OCI-LY7 (cell line): ENCODE measurements at regions not wholly inside any gene's neighbourhood (a gene's known extent, or its start where the extent isn't known, plus 50 kb on each side); places are given as distances from the start of the nearest gene placed in this dataset.

Source experiments
- BruUV-seq: library from RNA; stranded (reverse); fragments of 400-500 nt; replicated peaks from 2 replicates; lab custom pipeline; 2021; lab: Mats Ljungman, UMichigan
- CTCF ChIA-PET: fragments of 300-600 bp; sonication (Branson Sonifier 250); formaldehyde crosslinking; loops from one replicate; lab custom pipeline; 2022; ENCODE audit warnings: antibody characterized with exemption; ENCODE audit not compliant: unreplicated experiment; lab: Charles Lee
- POLR2A ChIA-PET: fragments of 300-600 bp; sonication (Branson Sonifier 250); formaldehyde crosslinking; loops from one replicate; lab custom pipeline; 2022; ENCODE audit warnings: antibody characterized with exemption; lab: Charles Lee
- DNase-seq: peaks from one replicate; pipeline ENCODE4 v3.0.0-alpha.2; 2015; ENCODE audit warnings: low spot score
- H2AFZ ChIP-seq: fragments of 200-600 bp; sonication (generic), shearing (Covaris generic); 2 replicates; pipeline ENCODE4 v1.6.1; 2014; ENCODE audit warnings: mild to moderate bottlenecking, antibody characterized with exemption, low read length, moderate library complexity
- H3K27ac ChIP-seq: fragments of 200-600 bp; sonication (generic); 2 replicates; pipeline ENCODE4 v1.5.1; 2014; ENCODE audit warnings: mixed run types, low read depth, mild to moderate bottlenecking, moderate library complexity, low read length, inconsistent platforms; ENCODE audit not compliant: poor library complexity, severe bottlenecking
- H3K36me3 ChIP-seq: fragments of 200-600 bp; sonication (generic); 2 replicates; pipeline ENCODE4 v1.6.1; 2014; ENCODE audit warnings: mild to moderate bottlenecking, antibody characterized with exemption, low read length, moderate library complexity, mixed read lengths; ENCODE audit not compliant: insufficient read depth
- H3K4me1 ChIP-seq: fragments of 200-600 bp; sonication (generic); 2 replicates; pipeline ENCODE4 v1.5.1; 2014; ENCODE audit warnings: mild to moderate bottlenecking, low read length; ENCODE audit not compliant: insufficient read depth, poor library complexity, severe bottlenecking
- H3K4me2 ChIP-seq: fragments of 200-600 bp; sonication (generic); 2 replicates; pipeline ENCODE4 v1.6.1; 2014; ENCODE audit warnings: mild to moderate bottlenecking, low read length
- H3K4me3 ChIP-seq: fragments of 200-600 bp; sonication (generic); 2 replicates; pipeline ENCODE4 v1.5.1; 2014; ENCODE audit warnings: mild to moderate bottlenecking, low read depth, low read length; ENCODE audit not compliant: poor library complexity, severe bottlenecking
- H3K79me2 ChIP-seq: fragments of 200-600 bp; sonication (generic); 2 replicates; pipeline ENCODE4 v1.6.1; 2016; ENCODE audit warnings: low read depth, mild to moderate bottlenecking, low read length, moderate library complexity, mixed read lengths; ENCODE audit not compliant: insufficient read depth
- H3K9me2 ChIP-seq: fragments of 200-600 bp; sonication (generic); 2 replicates; pipeline ENCODE4 v1.6.1; 2016; ENCODE audit warnings: mild to moderate bottlenecking, low read length, mixed read lengths; ENCODE audit not compliant: insufficient read depth
- H3K9me3 ChIP-seq: fragments of 200-600 bp; sonication (generic); 2 replicates; pipeline ENCODE4 v1.6.1; 2014; ENCODE audit warnings: mild to moderate bottlenecking, mixed run types, low read length, mixed read lengths
- H4K20me1 ChIP-seq: fragments of 200-600 bp; sonication (generic); 2 replicates; pipeline ENCODE4 v1.6.1; 2014; ENCODE audit warnings: mild to moderate bottlenecking, antibody characterized with exemption, low read length, moderate library complexity, mixed read lengths; ENCODE audit not compliant: insufficient read depth
- EZH2phosphoT487 ChIP-seq: fragments of 200-600 bp; sonication (generic); IDR thresholded peaks from 2 replicates; pipeline ENCODE4 v1.6.1; 2018; ENCODE audit warnings: low read depth, borderline replicate concordance, mild to moderate bottlenecking, mixed run types, antibody characterized with exemption, low read length, moderate library complexity, mixed read lengths
- intact Hi-C: fragments of 100-400 bp; cut with micrococcal nuclease; formaldehyde crosslinking; loops from one replicate; pipeline ENCODE4 v1.10.0; 2022; ENCODE audit not compliant: unreplicated experiment
- TF ChIP-seq, protein P1 (sequence below): fragments of 200-600 bp; sonication (generic); conservative IDR thresholded peaks from 2 replicates; pipeline ENCODE4 v1.5.1; 2014; ENCODE audit warnings: mild to moderate bottlenecking, antibody characterized with exemption, low read length, moderate library complexity, mixed read lengths

DNA sequence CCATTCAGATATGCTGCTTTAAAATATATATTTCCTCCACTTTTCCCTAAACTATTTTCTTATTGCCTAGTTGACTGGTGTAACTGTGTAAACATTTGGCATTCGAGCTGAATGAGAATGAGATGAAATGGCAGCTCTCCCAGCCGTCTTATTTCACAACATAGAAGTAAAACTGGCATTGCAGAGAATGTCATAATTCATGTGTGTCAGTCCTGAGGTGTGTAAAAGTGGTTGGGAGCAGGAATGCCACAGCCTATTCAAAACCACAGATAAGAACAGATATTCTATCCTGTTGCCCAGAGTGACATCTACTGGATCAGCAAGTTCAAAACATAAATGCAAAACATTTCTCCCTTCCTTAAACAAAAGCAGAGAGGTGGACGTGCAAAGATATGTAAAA is 565.5 kb upstream of the CHAC2 start:
- no peaks in the 10 kb centered on the region for H3K4me1 ChIP-seq
- ChIA-PET CTCF (no interaction called here), POLR2A (no interaction called here)
- BruUV-seq, result no TSS peak
- no peaks in the 10 kb centered on the region for H4K20me1 ChIP-seq
- no peak for DNase-seq
- no peaks in the 10 kb centered on the region for H3K36me3 ChIP-seq
- no peak overlapping the region for H3K4me2 ChIP-seq
- no peak for TF ChIP-seq EZH2phosphoT487
- TF ChIP-seq, protein P1, sequence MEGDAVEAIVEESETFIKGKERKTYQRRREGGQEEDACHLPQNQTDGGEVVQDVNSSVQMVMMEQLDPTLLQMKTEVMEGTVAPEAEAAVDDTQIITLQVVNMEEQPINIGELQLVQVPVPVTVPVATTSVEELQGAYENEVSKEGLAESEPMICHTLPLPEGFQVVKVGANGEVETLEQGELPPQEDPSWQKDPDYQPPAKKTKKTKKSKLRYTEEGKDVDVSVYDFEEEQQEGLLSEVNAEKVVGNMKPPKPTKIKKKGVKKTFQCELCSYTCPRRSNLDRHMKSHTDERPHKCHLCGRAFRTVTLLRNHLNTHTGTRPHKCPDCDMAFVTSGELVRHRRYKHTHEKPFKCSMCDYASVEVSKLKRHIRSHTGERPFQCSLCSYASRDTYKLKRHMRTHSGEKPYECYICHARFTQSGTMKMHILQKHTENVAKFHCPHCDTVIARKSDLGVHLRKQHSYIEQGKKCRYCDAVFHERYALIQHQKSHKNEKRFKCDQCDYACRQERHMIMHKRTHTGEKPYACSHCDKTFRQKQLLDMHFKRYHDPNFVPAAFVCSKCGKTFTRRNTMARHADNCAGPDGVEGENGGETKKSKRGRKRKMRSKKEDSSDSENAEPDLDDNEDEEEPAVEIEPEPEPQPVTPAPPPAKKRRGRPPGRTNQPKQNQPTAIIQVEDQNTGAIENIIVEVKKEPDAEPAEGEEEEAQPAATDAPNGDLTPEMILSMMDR, result no peak
- no peak overlapping the region for H3K4me3 ChIP-seq
- H3K27ac ChIP-seq, result no peak overlapping the region
- no peaks in the 10 kb centered on the region for H3K9me2 ChIP-seq
- intact Hi-C loops, result no loop called here
- no peaks in the 10 kb centered on the region for H3K79me2 ChIP-seq
- no peaks in the 10 kb centered on the region for H3K9me3 ChIP-seq
- no peak overlapping the region for H2AFZ ChIP-seq

DNA sequence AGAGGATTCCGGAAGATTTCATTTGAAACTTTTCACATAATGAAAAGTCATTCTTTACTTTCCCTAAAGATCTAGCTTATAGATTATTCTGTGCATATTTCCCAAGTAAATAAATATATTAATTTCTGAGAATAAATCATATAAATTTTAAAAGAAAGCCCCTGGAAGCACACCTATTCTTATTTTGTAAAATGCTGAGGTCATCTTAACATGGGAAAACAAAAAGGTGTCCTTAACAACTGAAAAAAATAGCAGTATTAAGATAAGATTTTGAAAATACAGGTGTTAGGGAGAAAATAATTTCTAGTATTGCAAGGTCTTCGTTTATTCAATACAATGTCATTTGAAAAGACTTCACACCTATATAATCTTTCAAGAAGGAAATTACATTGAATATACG is 567.5 kb upstream of the CHAC2 start:
- intact Hi-C loops, result no loop called here
- no peak overlapping the region for H3K4me2 ChIP-seq
- DNase-seq, result no peak
- ChIA-PET CTCF (no interaction called here), POLR2A (no interaction called here)
- no peaks in the 10 kb centered on the region for H4K20me1 ChIP-seq
- no peaks in the 10 kb centered on the region for H3K9me3 ChIP-seq
- no TSS peak for BruUV-seq
- H3K27ac ChIP-seq, result no peak overlapping the region
- TF ChIP-seq EZH2phosphoT487, result no peak
- no peak overlapping the region for H3K4me3 ChIP-seq
- H3K79me2 ChIP-seq, result no peaks in the 10 kb centered on the region
- H3K36me3 ChIP-seq, result no peaks in the 10 kb centered on the region
- no peak overlapping the region for H2AFZ ChIP-seq
- H3K4me1 ChIP-seq, result no peaks in the 10 kb centered on the region
- no peaks in the 10 kb centered on the region for H3K9me2 ChIP-seq

DNA sequence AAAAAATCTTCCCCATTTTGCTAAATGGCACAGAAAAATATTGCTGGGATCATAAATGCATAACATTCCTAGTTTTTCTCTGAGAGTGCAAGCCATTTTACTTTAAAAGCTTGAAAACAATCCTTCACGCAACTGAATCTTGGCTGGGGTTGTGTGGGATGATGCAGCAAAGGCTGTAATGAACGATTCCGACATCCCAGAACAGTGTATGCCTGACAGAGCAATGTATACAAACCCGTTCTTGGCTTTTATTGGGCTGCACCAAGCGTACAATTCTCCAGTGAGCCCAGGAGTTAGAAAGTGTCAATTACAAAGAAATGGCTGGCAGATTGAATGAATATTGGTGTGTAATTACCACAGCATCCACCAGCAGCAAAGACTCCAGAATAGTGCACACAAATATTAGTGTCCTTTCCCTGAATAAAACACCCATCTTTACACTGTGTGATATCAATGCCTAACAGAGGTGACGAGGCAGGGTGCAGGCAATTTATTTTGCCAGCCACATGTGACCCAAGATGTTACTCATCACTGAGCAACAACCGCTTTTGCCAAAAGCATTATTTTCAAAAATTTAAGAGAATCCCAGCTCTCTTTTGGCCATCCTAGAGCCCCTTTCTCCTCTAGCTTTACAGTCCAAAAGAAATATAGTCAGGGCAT is 578.6 kb upstream of the CHAC2 start:
- no peaks in the 10 kb centered on the region for H4K20me1 ChIP-seq
- ChIA-PET POLR2A (no interaction called here), CTCF (no interaction called here)
- H3K4me2 ChIP-seq, result no peak overlapping the region
- no peak for TF ChIP-seq EZH2phosphoT487
- TF ChIP-seq, protein P1, result no peak
- BruUV-seq, result no TSS peak
- no peaks in the 10 kb centered on the region for H3K79me2 ChIP-seq
- intact Hi-C loops, result no loop called here
- no peaks in the 10 kb centered on the region for H3K4me1 ChIP-seq
- H3K4me3 ChIP-seq, result no peak overlapping the region
- DNase-seq, result no peak
- H3K9me2 ChIP-seq, result no peaks in the 10 kb centered on the region
- no peak overlapping the region for H2AFZ ChIP-seq
- no peak overlapping the region for H3K27ac ChIP-seq
- no peaks in the 10 kb centered on the region for H3K36me3 ChIP-seq
- H3K9me3 ChIP-seq, result no peaks in the 10 kb centered on the region
